ENCODE measurements at regions not wholly inside any gene's neighbourhood (a gene's known extent, or its start where the extent isn't known, plus 50 kb on each side); places are given as distances from the start of the nearest gene placed in this dataset.

DNA sequence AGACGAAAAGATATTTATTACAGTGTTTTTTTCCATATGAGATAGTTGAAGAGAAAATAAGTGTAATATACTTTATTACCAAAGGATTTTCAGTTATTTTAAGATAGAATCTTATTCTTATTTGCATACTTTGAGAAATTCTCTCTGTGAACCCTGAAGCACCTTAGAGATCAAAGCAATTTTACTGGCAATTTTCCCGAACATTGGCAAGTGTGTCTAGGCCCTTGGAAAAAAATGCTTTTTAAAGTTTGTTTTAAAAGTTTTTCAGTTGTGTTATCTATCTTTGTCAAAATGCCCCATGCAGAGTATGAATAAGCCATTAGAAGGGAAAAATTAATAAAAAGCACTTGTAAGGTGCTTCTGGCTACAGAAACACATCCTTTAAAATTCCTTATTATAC lies 276.8 kb upstream of the HSF2 start:
- TF ChIP-seq, protein P1, sequence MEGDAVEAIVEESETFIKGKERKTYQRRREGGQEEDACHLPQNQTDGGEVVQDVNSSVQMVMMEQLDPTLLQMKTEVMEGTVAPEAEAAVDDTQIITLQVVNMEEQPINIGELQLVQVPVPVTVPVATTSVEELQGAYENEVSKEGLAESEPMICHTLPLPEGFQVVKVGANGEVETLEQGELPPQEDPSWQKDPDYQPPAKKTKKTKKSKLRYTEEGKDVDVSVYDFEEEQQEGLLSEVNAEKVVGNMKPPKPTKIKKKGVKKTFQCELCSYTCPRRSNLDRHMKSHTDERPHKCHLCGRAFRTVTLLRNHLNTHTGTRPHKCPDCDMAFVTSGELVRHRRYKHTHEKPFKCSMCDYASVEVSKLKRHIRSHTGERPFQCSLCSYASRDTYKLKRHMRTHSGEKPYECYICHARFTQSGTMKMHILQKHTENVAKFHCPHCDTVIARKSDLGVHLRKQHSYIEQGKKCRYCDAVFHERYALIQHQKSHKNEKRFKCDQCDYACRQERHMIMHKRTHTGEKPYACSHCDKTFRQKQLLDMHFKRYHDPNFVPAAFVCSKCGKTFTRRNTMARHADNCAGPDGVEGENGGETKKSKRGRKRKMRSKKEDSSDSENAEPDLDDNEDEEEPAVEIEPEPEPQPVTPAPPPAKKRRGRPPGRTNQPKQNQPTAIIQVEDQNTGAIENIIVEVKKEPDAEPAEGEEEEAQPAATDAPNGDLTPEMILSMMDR (tag by site-specific recombination; IDR thresholded peaks at IDR 0.05), result no peak
- TF ChIP-seq, protein P2, sequence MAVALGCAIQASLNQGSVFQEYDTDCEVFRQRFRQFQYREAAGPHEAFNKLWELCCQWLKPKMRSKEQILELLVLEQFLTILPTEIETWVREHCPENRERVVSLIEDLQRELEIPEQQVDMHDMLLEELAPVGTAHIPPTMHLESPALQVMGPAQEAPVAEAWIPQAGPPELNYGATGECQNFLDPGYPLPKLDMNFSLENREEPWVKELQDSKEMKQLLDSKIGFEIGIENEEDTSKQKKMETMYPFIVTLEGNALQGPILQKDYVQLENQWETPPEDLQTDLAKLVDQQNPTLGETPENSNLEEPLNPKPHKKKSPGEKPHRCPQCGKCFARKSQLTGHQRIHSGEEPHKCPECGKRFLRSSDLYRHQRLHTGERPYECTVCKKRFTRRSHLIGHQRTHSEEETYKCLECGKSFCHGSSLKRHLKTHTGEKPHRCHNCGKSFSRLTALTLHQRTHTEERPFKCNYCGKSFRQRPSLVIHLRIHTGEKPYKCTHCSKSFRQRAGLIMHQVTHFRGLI (tag by site-specific recombination; IDR thresholded peaks at IDR 0.05), result no peak
- TF ChIP-seq KLF1 (tag by site-specific recombination; IDR thresholded peaks at IDR 0.05), result no peak
